ENCODE measurements at regions not wholly inside any gene's neighbourhood (a gene's known extent, or its start where the extent isn't known, plus 50 kb on each side); places are given as distances from the start of the nearest gene placed in this dataset.

DNA sequence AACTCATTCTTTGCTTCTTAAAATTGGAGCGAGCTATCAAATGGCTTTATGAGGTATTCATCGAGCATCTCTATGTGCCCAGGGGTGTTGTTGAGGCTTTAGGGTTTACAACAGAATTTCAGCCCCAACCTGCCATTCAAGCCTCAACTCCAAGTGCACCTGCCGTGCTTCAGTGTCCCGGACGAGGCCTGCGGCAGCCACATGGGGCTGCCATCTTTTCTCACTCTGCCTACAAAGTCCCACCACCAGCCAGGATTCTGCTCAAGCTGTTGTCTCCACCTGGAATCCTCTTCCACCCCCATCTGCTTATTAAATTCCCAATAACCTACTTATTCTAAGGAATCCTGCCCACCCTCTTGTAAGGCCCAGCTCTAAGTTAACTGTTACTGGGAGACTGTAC lies 242.4 kb downstream of the OPA1 start (continued):
- no peak for TF ChIP-seq CBX8 (IDR thresholded peaks at IDR 0.05; ENCODE audit: borderline replicate concordance, low read depth, low read length)
- TF ChIP-seq, protein P1, sequence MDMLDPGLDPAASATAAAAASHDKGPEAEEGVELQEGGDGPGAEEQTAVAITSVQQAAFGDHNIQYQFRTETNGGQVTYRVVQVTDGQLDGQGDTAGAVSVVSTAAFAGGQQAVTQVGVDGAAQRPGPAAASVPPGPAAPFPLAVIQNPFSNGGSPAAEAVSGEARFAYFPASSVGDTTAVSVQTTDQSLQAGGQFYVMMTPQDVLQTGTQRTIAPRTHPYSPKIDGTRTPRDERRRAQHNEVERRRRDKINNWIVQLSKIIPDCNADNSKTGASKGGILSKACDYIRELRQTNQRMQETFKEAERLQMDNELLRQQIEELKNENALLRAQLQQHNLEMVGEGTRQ (IDR thresholded peaks at IDR 0.05; ENCODE audit: low read length) = no peak
- TF ChIP-seq, protein P2, sequence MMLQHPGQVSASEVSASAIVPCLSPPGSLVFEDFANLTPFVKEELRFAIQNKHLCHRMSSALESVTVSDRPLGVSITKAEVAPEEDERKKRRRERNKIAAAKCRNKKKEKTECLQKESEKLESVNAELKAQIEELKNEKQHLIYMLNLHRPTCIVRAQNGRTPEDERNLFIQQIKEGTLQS (IDR thresholded peaks at IDR 0.05; ENCODE audit: insufficient read depth, low read depth, low read length) = no peak
- no peak for TF ChIP-seq YY1 (IDR thresholded peaks at IDR 0.05; ENCODE audit: low read depth, low read length)
- TF ChIP-seq, protein P3, sequence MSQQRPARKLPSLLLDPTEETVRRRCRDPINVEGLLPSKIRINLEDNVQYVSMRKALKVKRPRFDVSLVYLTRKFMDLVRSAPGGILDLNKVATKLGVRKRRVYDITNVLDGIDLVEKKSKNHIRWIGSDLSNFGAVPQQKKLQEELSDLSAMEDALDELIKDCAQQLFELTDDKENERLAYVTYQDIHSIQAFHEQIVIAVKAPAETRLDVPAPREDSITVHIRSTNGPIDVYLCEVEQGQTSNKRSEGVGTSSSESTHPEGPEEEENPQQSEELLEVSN (IDR thresholded peaks at IDR 0.05) = no peak
- no peak for TF ChIP-seq MAFK (IDR thresholded peaks at IDR 0.05; ENCODE audit: low read depth, low read length)
- no peak for TF ChIP-seq BACH1 (IDR thresholded peaks at IDR 0.05; ENCODE audit: low read length)
- TF ChIP-seq TCF12 (IDR thresholded peaks at IDR 0.05; ENCODE audit: low read depth, low read length) = no peak
- TF ChIP-seq SUZ12 (IDR thresholded peaks at IDR 0.05; ENCODE audit: low read length) = no peak
- TF ChIP-seq NANOG (IDR thresholded peaks at IDR 0.05; ENCODE audit: insufficient read depth, low read depth, low read length, poor library complexity, severe bottlenecking) = no peak
- TF ChIP-seq SP1 (IDR thresholded peaks at IDR 0.05; ENCODE audit: low read depth, low read length) = no peak

Measured in H1 (cell line).